ENCODE measurements at regions not wholly inside any gene's neighbourhood (a gene's known extent, or its start where the extent isn't known, plus 50 kb on each side); places are given as distances from the start of the nearest gene placed in this dataset.

DNA sequence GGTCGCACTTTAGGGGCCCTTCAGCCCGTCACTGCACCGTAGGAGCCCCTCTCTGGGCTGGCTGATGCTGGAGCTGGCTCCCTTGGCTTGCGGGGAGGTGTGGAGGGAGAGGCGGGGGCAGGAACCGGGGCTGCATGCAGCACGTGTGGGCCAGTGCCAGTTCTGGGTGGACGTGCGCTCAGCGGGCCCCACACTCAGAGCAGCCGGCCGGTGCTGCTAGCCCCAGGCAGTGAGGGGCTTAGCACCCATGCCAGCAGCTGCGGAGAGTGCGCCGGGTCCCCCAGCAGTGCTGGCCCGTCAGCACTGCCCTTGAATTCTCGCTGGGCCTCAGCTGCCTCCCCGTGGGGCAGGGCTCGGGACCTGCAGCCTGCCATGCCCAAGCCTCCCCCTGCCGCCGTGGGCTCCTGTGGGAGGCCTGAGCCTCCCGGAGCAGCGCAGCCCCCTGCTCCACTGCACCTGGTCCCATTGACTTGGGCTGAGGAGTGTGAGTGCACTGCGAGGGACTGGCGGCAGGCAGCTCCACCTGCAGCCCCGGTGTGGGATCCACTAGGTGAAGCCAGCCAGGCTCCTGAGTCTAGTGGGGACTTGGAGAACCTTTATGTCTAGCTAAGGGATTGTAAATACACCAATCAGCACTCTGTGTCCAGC is 108.8 kb upstream of the RASGEF1B start:
- DNase-seq = no peak
- TF ChIP-seq, protein P1, sequence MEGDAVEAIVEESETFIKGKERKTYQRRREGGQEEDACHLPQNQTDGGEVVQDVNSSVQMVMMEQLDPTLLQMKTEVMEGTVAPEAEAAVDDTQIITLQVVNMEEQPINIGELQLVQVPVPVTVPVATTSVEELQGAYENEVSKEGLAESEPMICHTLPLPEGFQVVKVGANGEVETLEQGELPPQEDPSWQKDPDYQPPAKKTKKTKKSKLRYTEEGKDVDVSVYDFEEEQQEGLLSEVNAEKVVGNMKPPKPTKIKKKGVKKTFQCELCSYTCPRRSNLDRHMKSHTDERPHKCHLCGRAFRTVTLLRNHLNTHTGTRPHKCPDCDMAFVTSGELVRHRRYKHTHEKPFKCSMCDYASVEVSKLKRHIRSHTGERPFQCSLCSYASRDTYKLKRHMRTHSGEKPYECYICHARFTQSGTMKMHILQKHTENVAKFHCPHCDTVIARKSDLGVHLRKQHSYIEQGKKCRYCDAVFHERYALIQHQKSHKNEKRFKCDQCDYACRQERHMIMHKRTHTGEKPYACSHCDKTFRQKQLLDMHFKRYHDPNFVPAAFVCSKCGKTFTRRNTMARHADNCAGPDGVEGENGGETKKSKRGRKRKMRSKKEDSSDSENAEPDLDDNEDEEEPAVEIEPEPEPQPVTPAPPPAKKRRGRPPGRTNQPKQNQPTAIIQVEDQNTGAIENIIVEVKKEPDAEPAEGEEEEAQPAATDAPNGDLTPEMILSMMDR (IDR thresholded peaks at IDR 0.05) = no peak
- no peak for TF ChIP-seq POLR2A (IDR thresholded peaks at IDR 0.05)
- TF ChIP-seq POLR2AphosphoS5 (IDR thresholded peaks at IDR 0.05) = no peak
- TF ChIP-seq EP300 (IDR thresholded peaks at IDR 0.05; ENCODE audit: low read depth) = no peak

DNA sequence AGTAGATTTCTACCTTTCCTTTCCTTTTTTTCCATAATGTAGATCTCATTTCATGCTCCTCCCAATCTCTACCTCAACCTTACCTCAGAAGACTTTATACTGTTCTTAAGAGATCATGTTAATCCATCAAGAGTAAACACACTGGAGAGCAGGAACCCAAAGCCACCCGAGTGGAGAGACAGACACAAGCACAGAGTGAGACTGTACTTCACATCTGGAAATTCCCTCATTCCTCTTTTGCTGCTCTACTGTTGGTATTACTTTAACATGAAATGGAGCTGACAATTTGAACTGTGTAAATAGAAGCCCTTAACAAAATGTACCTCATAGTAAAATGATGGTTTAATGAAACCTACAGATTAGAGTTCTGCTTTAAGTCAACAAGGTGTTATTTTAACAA is 105.7 kb upstream of the RASGEF1B start:
- WGBS, 2 donors (ENCODE audit: low coverage in 1 of 2) = 32% methylated on average over 1 of the region's 1 CpG; no CpG with 5 or more reads in 1 of the 2 donors
- DNase-seq = no peak
- intact Hi-C loops (cut with DNase I; ENCODE audit: low total_unique reads) = no loop called here
- Histone ChIP-seq H3K9me3 (no peaks in the 10 kb centered on the region), H3K36me3 (no peaks in the 10 kb centered on the region), H3K27me3 (no peaks in the 10 kb centered on the region), H3K4me3 (no peak overlapping the region), H3K4me1 (peaks cover 0 to 18% (median 0%) of the 10 kb centered on the region in 4 donors), H3K27ac (no peak overlapping the region)
- no peak for TF ChIP-seq POLR2A (IDR thresholded peaks at IDR 0.05)
- TF ChIP-seq, protein P1 (IDR thresholded peaks at IDR 0.05) = no peak
- no peak for TF ChIP-seq POLR2AphosphoS5 (IDR thresholded peaks at IDR 0.05)
- TF ChIP-seq EP300 (IDR thresholded peaks at IDR 0.05; ENCODE audit: low read depth) = no peak
- in situ Hi-C loops (cut with MboI; ENCODE audit: low pct_ligation_motif_present in 1 of 4, low pct_unique_long_range_greater_than_20kb in 1 of 4, low sequenced_read_pairs in 3 of 4) = no loop called here

More for the DNA sequence above, 108.8 kb upstream of the RASGEF1B start:
- no peaks in the 10 kb centered on the region for H3K9me3 ChIP-seq
- H3K27me3 ChIP-seq = no peaks in the 10 kb centered on the region
- in situ Hi-C loops (cut with MboI; ENCODE audit: low pct_ligation_motif_present in 1 of 4, low pct_unique_long_range_greater_than_20kb in 1 of 4, low sequenced_read_pairs in 3 of 4) (no loop called here), intact Hi-C loops (cut with DNase I; ENCODE audit: low total_unique reads) (no loop called here)
- no peaks in the 10 kb centered on the region for H3K4me1 ChIP-seq
- WGBS, 2 donors (ENCODE audit: low coverage in 1 of 2) = 91% methylated on average over 19 of the region's 26 CpGs; no CpG with 5 or more reads in 1 of the 2 donors
- no peak overlapping the region for H3K27ac ChIP-seq
- H3K4me3 ChIP-seq = no peak overlapping the region
- H3K36me3 ChIP-seq = no peaks in the 10 kb centered on the region

DNA sequence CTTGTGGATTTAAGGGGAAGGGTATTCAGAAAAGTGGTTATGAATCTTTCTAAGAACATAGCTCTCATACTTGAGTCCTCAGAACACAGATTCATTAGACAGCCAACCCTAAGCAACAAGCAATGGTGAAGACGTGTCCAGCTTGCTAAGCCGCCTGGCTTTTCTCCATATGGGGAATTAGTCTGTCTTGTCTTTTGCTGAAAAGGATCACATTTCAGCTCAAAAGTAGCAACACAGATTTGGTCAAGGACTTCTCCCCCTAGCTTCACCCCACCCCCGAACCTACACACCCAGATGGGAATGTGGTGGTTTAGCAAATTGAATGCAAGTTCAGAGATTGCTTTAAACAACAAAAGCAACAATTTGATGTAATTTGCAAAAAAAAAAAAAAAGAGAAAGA is 103.3 kb upstream of the RASGEF1B start:
- peaks cover 0 to 22% (median 0%) of the 10 kb centered on the region in 4 donors for H3K4me1 ChIP-seq
- TF ChIP-seq POLR2A (IDR thresholded peaks at IDR 0.05) (no peak), EP300 (IDR thresholded peaks at IDR 0.05; ENCODE audit: low read depth) (no peak), POLR2AphosphoS5 (IDR thresholded peaks at IDR 0.05) (no peak)
- TF ChIP-seq, protein P1 (IDR thresholded peaks at IDR 0.05) = no peak
- no peaks in the 10 kb centered on the region for H3K9me3 ChIP-seq
- no peak overlapping the region for H3K27ac ChIP-seq
- no peak for DNase-seq
- in situ Hi-C loops (cut with MboI; ENCODE audit: low pct_ligation_motif_present in 1 of 4, low pct_unique_long_range_greater_than_20kb in 1 of 4, low sequenced_read_pairs in 3 of 4) = no loop called here
- H3K36me3 ChIP-seq = no peaks in the 10 kb centered on the region
- WGBS, 2 donors (ENCODE audit: low coverage in 1 of 2) = 79 to 94% methylated on average over 3 of the region's 3 CpGs
- intact Hi-C loops (cut with DNase I; ENCODE audit: low total_unique reads) = no loop called here
- no peaks in the 10 kb centered on the region for H3K27me3 ChIP-seq
- no peak overlapping the region for H3K4me3 ChIP-seq

DNA sequence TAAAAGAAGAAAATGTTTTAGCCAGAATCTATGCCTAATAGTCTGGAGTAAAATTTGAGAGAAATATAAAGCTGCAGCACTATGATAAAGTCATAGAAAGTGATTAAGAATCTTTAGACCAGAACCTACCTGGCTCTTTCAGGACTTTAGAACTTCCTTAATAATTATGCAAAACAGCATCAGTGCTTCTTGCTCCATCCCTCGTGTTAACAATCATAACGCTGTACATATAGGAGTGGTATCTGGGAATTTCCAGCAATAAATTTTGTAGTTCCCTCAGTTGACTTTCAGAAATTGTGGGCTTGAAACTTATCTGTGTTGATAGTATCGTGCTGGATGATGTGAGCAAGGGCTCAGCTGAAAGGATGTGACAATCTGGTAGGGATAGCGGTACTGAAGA is 102.1 kb upstream of the RASGEF1B start:
- H3K9me3 ChIP-seq = no peaks in the 10 kb centered on the region
- H3K4me3 ChIP-seq = no peak overlapping the region
- in situ Hi-C loops (cut with MboI; ENCODE audit: low pct_ligation_motif_present in 1 of 4, low pct_unique_long_range_greater_than_20kb in 1 of 4, low sequenced_read_pairs in 3 of 4) (no loop called here), intact Hi-C loops (cut with DNase I; ENCODE audit: low total_unique reads) (no loop called here)
- H3K27ac ChIP-seq = peak overlapping the region in 1 of 4 donors; percentile 5
- 50 to 52% methylated on average over 3 to 4 of the region's 4 CpGs for WGBS, 2 donors (ENCODE audit: low coverage in 1 of 2)
- no peaks in the 10 kb centered on the region for H3K36me3 ChIP-seq
- DNase-seq = no peak
- H3K4me1 ChIP-seq = peaks cover 0 to 22% (median 0%) of the 10 kb centered on the region in 4 donors
- no peak for TF ChIP-seq POLR2AphosphoS5 (IDR thresholded peaks at IDR 0.05)
- TF ChIP-seq, protein P1 (IDR thresholded peaks at IDR 0.05) = no peak
- H3K27me3 ChIP-seq = no peaks in the 10 kb centered on the region

Data from transverse colon (tissue), 4 donors.